HCT116 (cell line): ENCODE measurements at regions not wholly inside any gene's neighbourhood (a gene's known extent, or its start where the extent isn't known, plus 50 kb on each side); places are given as distances from the start of the nearest gene placed in this dataset.

ENCODE experiments used
- ATAC-seq: fragments of 200-7000 bp; cut with Tn5 transposase; 2 replicates; pipeline ENCODE4 v1.9.1; 2020; ENCODE audit warnings: mild to moderate bottlenecking, moderate library complexity
- BruUV-seq: library from RNA; stranded (reverse); fragments of 400-500 nt; replicated peaks from 2 replicates; lab custom pipeline; 2021; lab: Mats Ljungman, UMichigan
- CTCF ChIA-PET: fragments of 300-600 bp; sonication (Branson Sonifier 250); formaldehyde crosslinking; loops from one replicate; lab custom pipeline; 2021; ENCODE audit warnings: antibody characterized with exemption; lab: Charles Lee
- POLR2A ChIA-PET: fragments of 300-600, 350-600 bp; sonication (Branson Sonifier 250); formaldehyde crosslinking; loops from one replicate; lab custom pipeline; 2021; ENCODE audit warnings: antibody characterized with exemption; lab: Charles Lee
- RAD21 ChIA-PET, 2 experiments: fragments of 300-600 bp; sonication (Branson Sonifier 250); formaldehyde crosslinking; loops; one replicate each; lab custom pipeline; 2023; ENCODE audit warnings: low total read pairs in 2 of 2; ENCODE audit not compliant: uncharacterized antibody in 2 of 2, unreplicated experiment in 2 of 2, low non-redundant PET in 1 of 2; lab: Charles Lee
- DNase-seq: peaks from one replicate; pipeline ENCODE4 v3.0.0-alpha.2; 2010; ENCODE audit warnings: low read depth, low spot score
- H2AFZ ChIP-seq: fragments of 200-600 bp; shearing (Covaris generic), sonication (generic); 2 replicates; pipeline ENCODE4 v1.6.1; 2017; ENCODE audit warnings: low read depth, mixed run types, mixed read lengths, antibody characterized with exemption, low read length; ENCODE audit not compliant: poor library complexity, severe bottlenecking
- H3K27ac ChIP-seq: 2 replicates; pipeline ENCODE4 v1.5.1; 2012; ENCODE audit warnings: low read depth, low read length
- H3K27me3 ChIP-seq: fragments of 200-600 bp; sonication (generic); 2 replicates; pipeline ENCODE4 v1.6.1; 2016; ENCODE audit warnings: mixed run types, low read length, mixed read lengths; ENCODE audit not compliant: insufficient read depth
- H3K36me3 ChIP-seq, 2 experiments: fragments of 200-500 bp in 1 of 2; fragments of 200-600 bp in 1 of 2; sonication (Bioruptor generic) in 1 of 2; sonication (generic) in 1 of 2; 2 replicates each; pipeline versions ENCODE4 v1.5.1 to v1.6.1; 2014 to 2016; ENCODE audit warnings: low read length in 2 of 2, inconsistent platforms in 1 of 2, mixed read lengths in 1 of 2, mixed run types in 1 of 2; ENCODE audit not compliant: insufficient read depth in 2 of 2, control insufficient read depth in 1 of 2
- H3K4me1 ChIP-seq, 2 experiments: fragments of 200-600 bp in 1 of 2; sonication (generic) in 1 of 2; 2 replicates each; pipeline versions ENCODE4 v1.5.1 to v1.6.1; 2012 to 2017; ENCODE audit warnings: low read length in 2 of 2, inconsistent platforms in 1 of 2, mild to moderate bottlenecking in 1 of 2, mixed read lengths in 1 of 2, mixed run types in 1 of 2, moderate library complexity in 1 of 2; ENCODE audit not compliant: insufficient read depth in 2 of 2, control insufficient read depth in 1 of 2
- H3K4me2 ChIP-seq: fragments of 200-600 bp; sonication (generic); 2 replicates; pipeline ENCODE4 v1.6.1; 2017; ENCODE audit warnings: mixed run types, low read length, mixed read lengths
- H3K4me3 ChIP-seq, 2 experiments: fragments of 200-600 bp in 1 of 2; sonication (generic) in 1 of 2; replicated peaks in 1 of 2; 2 replicates each; pipeline ENCODE4 v1.5.1; 2011 to 2016; ENCODE audit warnings: low read length in 2 of 2, control low read depth in 1 of 2, low read depth in 1 of 2, mild to moderate bottlenecking in 1 of 2, mixed read lengths in 1 of 2, mixed run types in 1 of 2
- H3K79me2 ChIP-seq: fragments of 200-600 bp; sonication (generic); 2 replicates; pipeline ENCODE4 v1.6.1; 2017; ENCODE audit warnings: mild to moderate bottlenecking, mixed run types, low read length, moderate library complexity, mixed read lengths; ENCODE audit not compliant: insufficient read depth
- H3K9ac ChIP-seq: fragments of 200-600 bp; sonication (generic); 2 replicates; pipeline ENCODE4 v1.6.1; 2016; ENCODE audit warnings: low read length, mixed read lengths
- H3K9me2 ChIP-seq: fragments of 200-600 bp; sonication (generic), shearing (Covaris generic); 2 replicates; pipeline ENCODE4 v1.6.1; 2017; ENCODE audit warnings: mixed run types, mild to moderate bottlenecking, moderate library complexity; ENCODE audit not compliant: insufficient read depth
- H3K9me3 ChIP-seq, 2 experiments: fragments of 200-500 bp in 1 of 2; fragments of 200-600 bp in 1 of 2; sonication (Bioruptor generic) in 1 of 2; sonication (generic) in 1 of 2; 2 replicates each; pipeline ENCODE4 v1.6.1; 2014 to 2017; ENCODE audit warnings: low read length in 2 of 2, mixed read lengths in 2 of 2, inconsistent platforms in 1 of 2, low read depth in 1 of 2, mild to moderate bottlenecking in 1 of 2, mixed run types in 1 of 2, moderate library complexity in 1 of 2; ENCODE audit not compliant: control insufficient read depth in 1 of 2, insufficient read depth in 1 of 2
- H4K20me1 ChIP-seq: fragments of 200-600 bp; sonication (generic), shearing (Covaris generic); 2 replicates; pipeline ENCODE4 v1.6.1; 2017; ENCODE audit warnings: mixed run types, mild to moderate bottlenecking, moderate library complexity; ENCODE audit not compliant: insufficient read depth
- ATF3 ChIP-seq: IDR thresholded peaks from 2 replicates; pipeline ENCODE4 v1.6.1; 2012
- CEBPB ChIP-seq: IDR thresholded peaks from 2 replicates; pipeline ENCODE4 v1.6.1; 2012; ENCODE audit warnings: low read depth
- EGR1 ChIP-seq: IDR thresholded peaks from 2 replicates; pipeline ENCODE4 v1.6.1; 2012; ENCODE audit warnings: low read depth
- EZH2 ChIP-seq: fragments of 200-600 bp; sonication (generic); IDR thresholded peaks from 2 replicates; pipeline ENCODE4 v1.6.1; 2017; ENCODE audit warnings: antibody characterized with exemption, mixed run types
- FOSL1 ChIP-seq: IDR thresholded peaks from 2 replicates; pipeline ENCODE4 v1.6.1; 2012; ENCODE audit warnings: low read depth
- JUND ChIP-seq: IDR thresholded peaks from 2 replicates; pipeline ENCODE4 v1.6.1; 2012
- POLR2A ChIP-seq: IDR thresholded peaks from 2 replicates; pipeline ENCODE4 v1.7.0; 2011; ENCODE audit warnings: borderline replicate concordance; ENCODE audit not compliant: insufficient read depth, insufficient read length; ENCODE audit errors: extremely low read depth
- POLR2AphosphoS5 ChIP-seq: IDR thresholded peaks from 2 replicates; pipeline ENCODE4 v1.6.1; 2011; ENCODE audit warnings: mild to moderate bottlenecking, low read depth, low read length, moderate library complexity
- RAD21 ChIP-seq: IDR thresholded peaks from 2 replicates; pipeline ENCODE4 v1.6.1; 2012; ENCODE audit warnings: low read depth, mild to moderate bottlenecking
- SIN3A ChIP-seq: IDR thresholded peaks from 2 replicates; pipeline ENCODE4 v1.6.1; 2012; ENCODE audit warnings: low read depth
- SP1 ChIP-seq: IDR thresholded peaks from 2 replicates; pipeline ENCODE4 v1.6.1; 2012; ENCODE audit warnings: low read depth
- SRF ChIP-seq: IDR thresholded peaks from 2 replicates; pipeline ENCODE4 v1.6.1; 2012; ENCODE audit warnings: low read depth
- TCF7L2 ChIP-seq: IDR thresholded peaks from 2 replicates; pipeline ENCODE4 v1.7.0; 2011; ENCODE audit warnings: borderline replicate concordance, inconsistent platforms; ENCODE audit not compliant: insufficient read depth, insufficient read length; ENCODE audit errors: extremely low read depth
- YY1 ChIP-seq: IDR thresholded peaks from 2 replicates; pipeline ENCODE4 v1.6.1; 2011; ENCODE audit warnings: low read length, low read depth, moderate library complexity, mild to moderate bottlenecking; ENCODE audit not compliant: insufficient replicate concordance; ENCODE audit errors: extremely low read depth
- ZBTB33 ChIP-seq: IDR thresholded peaks from 2 replicates; pipeline ENCODE4 v1.6.1; 2011; ENCODE audit warnings: mild to moderate bottlenecking, low read length, moderate library complexity; ENCODE audit not compliant: insufficient replicate concordance; ENCODE audit errors: extremely low read depth
- ZFX ChIP-seq: fragments of 450-650 bp; IDR thresholded peaks from 2 replicates; pipeline ENCODE4 v1.6.1; 2017
- intact Hi-C: fragments of 100-400 bp; cut with micrococcal nuclease; formaldehyde crosslinking; loops from 2 replicates; pipeline ENCODE4 v1.10.0; 2022
- TF ChIP-seq, protein P1 (sequence below), 3 experiments: fragments of 200-600 bp in 1 of 3; sonication (generic) in 1 of 3; IDR thresholded peaks in 2 of 3; conservative IDR thresholded peaks in 1 of 3; 2 replicates each; pipeline ENCODE4 v1.5.1; 2012 to 2017; ENCODE audit warnings: low read depth in 2 of 3, low read length in 2 of 3, antibody characterized with exemption in 1 of 3, borderline replicate concordance in 1 of 3, control low read depth in 1 of 3, mild to moderate bottlenecking in 1 of 3, mixed read lengths in 1 of 3, mixed run types in 1 of 3, moderate library complexity in 1 of 3; ENCODE audit not compliant: insufficient read depth in 1 of 3
- TF ChIP-seq, protein P2 (sequence below): IDR thresholded peaks from 2 replicates; pipeline ENCODE4 v1.6.1; 2012

GRCh38 chrX:122910697-122911096 is 273.4 kb upstream of the GRIA3 start:
- Histone ChIP-seq H3K79me2 (no peaks in the 10 kb centered on the region), H3K36me3 (no peaks in the 10 kb centered on the region), H3K9ac (no peak overlapping the region), H2AFZ (no peak overlapping the region), H3K4me3 (no peak overlapping the region), H3K9me2 (no peaks in the 10 kb centered on the region), H3K27ac (no peak overlapping the region), H3K4me2 (no peak overlapping the region), H3K4me1 (no peaks in the 10 kb centered on the region), H4K20me1 (no peaks in the 10 kb centered on the region), H3K9me3 (no peaks in the 10 kb centered on the region), H3K27me3 (no peaks in the 10 kb centered on the region)
- ChIA-PET CTCF (no interaction called here), RAD21 (no interaction called here), POLR2A (no interaction called here)
- DNase-seq: no peak
- no TSS peak for BruUV-seq
- no peak for ATAC-seq
- intact Hi-C loops: no loop called here
- TF ChIP-seq POLR2A: no peak
- TF ChIP-seq, protein P1, sequence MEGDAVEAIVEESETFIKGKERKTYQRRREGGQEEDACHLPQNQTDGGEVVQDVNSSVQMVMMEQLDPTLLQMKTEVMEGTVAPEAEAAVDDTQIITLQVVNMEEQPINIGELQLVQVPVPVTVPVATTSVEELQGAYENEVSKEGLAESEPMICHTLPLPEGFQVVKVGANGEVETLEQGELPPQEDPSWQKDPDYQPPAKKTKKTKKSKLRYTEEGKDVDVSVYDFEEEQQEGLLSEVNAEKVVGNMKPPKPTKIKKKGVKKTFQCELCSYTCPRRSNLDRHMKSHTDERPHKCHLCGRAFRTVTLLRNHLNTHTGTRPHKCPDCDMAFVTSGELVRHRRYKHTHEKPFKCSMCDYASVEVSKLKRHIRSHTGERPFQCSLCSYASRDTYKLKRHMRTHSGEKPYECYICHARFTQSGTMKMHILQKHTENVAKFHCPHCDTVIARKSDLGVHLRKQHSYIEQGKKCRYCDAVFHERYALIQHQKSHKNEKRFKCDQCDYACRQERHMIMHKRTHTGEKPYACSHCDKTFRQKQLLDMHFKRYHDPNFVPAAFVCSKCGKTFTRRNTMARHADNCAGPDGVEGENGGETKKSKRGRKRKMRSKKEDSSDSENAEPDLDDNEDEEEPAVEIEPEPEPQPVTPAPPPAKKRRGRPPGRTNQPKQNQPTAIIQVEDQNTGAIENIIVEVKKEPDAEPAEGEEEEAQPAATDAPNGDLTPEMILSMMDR (IDR thresholded peaks at IDR 0.05 in 2 of 3, conservative IDR thresholded peaks at IDR 0.05 in 1 of 3; ENCODE audit: borderline replicate concordance in 1 of 3, insufficient read depth in 1 of 3, low read depth in 2 of 3, low read length in 2 of 3): no peak
- TF ChIP-seq SP1: no peak
- no peak for TF ChIP-seq ZBTB33
- TF ChIP-seq EGR1: no peak
- TF ChIP-seq, protein P2, sequence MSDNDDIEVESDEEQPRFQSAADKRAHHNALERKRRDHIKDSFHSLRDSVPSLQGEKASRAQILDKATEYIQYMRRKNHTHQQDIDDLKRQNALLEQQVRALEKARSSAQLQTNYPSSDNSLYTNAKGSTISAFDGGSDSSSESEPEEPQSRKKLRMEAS: no peak
- no peak for TF ChIP-seq RAD21
- no peak for TF ChIP-seq SIN3A
- no peak for TF ChIP-seq FOSL1
- TF ChIP-seq EZH2: no peak
- TF ChIP-seq SRF: no peak
- TF ChIP-seq JUND: no peak
- TF ChIP-seq YY1: no peak
- no peak for TF ChIP-seq ATF3
- TF ChIP-seq POLR2AphosphoS5: no peak
- no peak for TF ChIP-seq TCF7L2
- no peak for TF ChIP-seq ZFX
- no peak for TF ChIP-seq CEBPB
